Sigmoid colon (tissue), 6 donors: ENCODE measurements at regions not wholly inside any gene's neighbourhood (a gene's known extent, or its start where the extent isn't known, plus 50 kb on each side); places are given as distances from the start of the nearest gene placed in this dataset.

ENCODE experiments used
- DNase-seq: peaks from one replicate; pipeline ENCODE4 v3.0.0-alpha.2; 2019
- H3K27ac ChIP-seq, 4 donors: fragments of 200-600 bp; sonication (generic); one replicate each; pipeline ENCODE4 v1.5.1; 2016 to 2019; ENCODE audit warnings: mild to moderate bottlenecking in 1 of 4
- H3K27me3 ChIP-seq, 3 donors: fragments of 200-600 bp; sonication (generic); one replicate each; pipeline ENCODE4 v1.5.1; 2019; ENCODE audit warnings: mild to moderate bottlenecking in 1 of 3
- H3K36me3 ChIP-seq, 4 donors: fragments of 200-600 bp; sonication (generic); one replicate each; pipeline ENCODE4 v1.5.1; 2016 to 2019
- H3K4me1 ChIP-seq, 4 donors: fragments of 200-600 bp; sonication (generic); one replicate each; pipeline ENCODE4 v1.5.1; 2017 to 2019
- H3K4me3 ChIP-seq, 4 donors: fragments of 200-600 bp; sonication (generic); one replicate each; pipeline ENCODE4 v1.5.1; 2017 to 2019; ENCODE audit warnings: mild to moderate bottlenecking in 2 of 4, moderate library complexity in 1 of 4
- H3K9me3 ChIP-seq, 4 donors: fragments of 200-600 bp in 3 of 4; sonication (generic) in 3 of 4; one replicate each; pipeline versions ENCODE4 v1.5.1 to v1.6.1; 2013 to 2019
- CTCF ChIP-seq, 4 experiments: fragments of 450-650 bp in 3 of 4; fragments of 200-600 bp in 1 of 4; IDR thresholded peaks; one replicate each; pipeline ENCODE4 v1.5.1; 2016 to 2019; ENCODE audit warnings: antibody characterized with exemption in 4 of 4, mild to moderate bottlenecking in 3 of 4, moderate library complexity in 2 of 4
- EP300 ChIP-seq, 4 donors: sonication (generic); formaldehyde crosslinking; IDR thresholded peaks; one replicate each; pipeline ENCODE4 v1.6.1; 2017; ENCODE audit warnings: antibody characterized with exemption in 4 of 4
- POLR2A ChIP-seq, 2 donors: fragments of 450-650 bp; IDR thresholded peaks; one replicate each; pipeline ENCODE4 v1.6.1; 2016; ENCODE audit warnings: antibody characterized with exemption in 2 of 2, mild to moderate bottlenecking in 2 of 2, moderate library complexity in 2 of 2
- POLR2AphosphoS5 ChIP-seq, 4 donors: sonication (generic); formaldehyde crosslinking; IDR thresholded peaks; one replicate each; pipeline ENCODE4 v1.6.1; 2017; ENCODE audit warnings: antibody characterized with exemption in 4 of 4
- WGBS, 2 donors: extraction: QIAGEN DNeasy Blood & Tissue Kit; methylation state at CpG; one replicate each; pipeline ENCODE4 v1.1.7; 2013; 5-methylcytosine and 5-hydroxymethylcytosine counted together
- intact Hi-C: fragments of 100-400 bp; cut with DNase I; formaldehyde crosslinking; loops from one replicate; pipeline ENCODE4 v1.15.1; 2023
- donor health status: healthy with polysubstance abuse.
- donor health status: healthy.

- Histone ChIP-seq H3K4me3 (no peak overlapping the region), H3K9me3 (no peaks in the 10 kb centered on the region), H3K27ac (no peak overlapping the region), H3K36me3 (no peaks in the 10 kb centered on the region), H3K4me1 (no peaks in the 10 kb centered on the region), H3K27me3 (no peaks in the 10 kb centered on the region)
- intact Hi-C loops, result no loop called here
- 66 to 72% methylated on average over 6 of the region's 6 CpGs for WGBS, 2 donors
- no peak for TF ChIP-seq POLR2A (IDR thresholded peaks at IDR 0.05)
- TF ChIP-seq EP300 (IDR thresholded peaks at IDR 0.05), result no peak
- TF ChIP-seq CTCF (IDR thresholded peaks at IDR 0.05), result no peak
- no peak for TF ChIP-seq POLR2AphosphoS5 (IDR thresholded peaks at IDR 0.05)
- DNase-seq, result no peak
Measured at GRCh38 chr14:28012629-28013415, 753.8 kb upstream of the FOXG1 start.

GRCh38 chr14:28020112-28020511 lies 746.5 kb upstream of the FOXG1 start:
- WGBS, 2 donors, result 78 to 82% methylated on average over 2 of the region's 2 CpGs
- Histone ChIP-seq H3K4me3 (no peak overlapping the region), H3K27ac (no peak overlapping the region), H3K27me3 (no peaks in the 10 kb centered on the region), H3K36me3 (no peaks in the 10 kb centered on the region), H3K9me3 (no peaks in the 10 kb centered on the region), H3K4me1 (no peaks in the 10 kb centered on the region)
- intact Hi-C loops, result no loop called here
- TF ChIP-seq POLR2AphosphoS5 (IDR thresholded peaks at IDR 0.05) (no peak), POLR2A (IDR thresholded peaks at IDR 0.05) (no peak), CTCF (IDR thresholded peaks at IDR 0.05) (no peak), EP300 (IDR thresholded peaks at IDR 0.05) (no peak)
- DNase-seq, result no peak

DNA sequence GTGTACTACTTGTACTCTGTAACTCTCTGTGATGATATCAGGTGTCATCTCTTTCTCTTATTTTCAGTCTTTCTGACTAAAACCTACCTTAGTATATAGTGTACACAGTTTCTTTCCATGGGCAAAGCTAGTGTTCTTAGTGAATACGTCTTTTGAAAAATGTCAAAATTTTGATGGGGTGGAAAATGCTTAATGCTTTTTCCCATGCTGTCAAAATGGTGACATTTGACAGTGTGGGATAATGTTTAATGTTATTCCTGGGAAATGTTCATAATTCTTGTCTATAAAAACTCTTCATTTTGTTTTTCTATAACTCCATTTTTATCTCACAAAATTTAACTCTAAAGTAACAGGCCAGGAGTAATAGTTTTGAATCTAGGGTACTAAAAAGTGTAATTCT lies 742.7 kb upstream of the FOXG1 start:
- Histone ChIP-seq H3K4me3 (no peak overlapping the region), H3K27ac (no peak overlapping the region), H3K9me3 (no peaks in the 10 kb centered on the region), H3K4me1 (no peaks in the 10 kb centered on the region), H3K27me3 (no peaks in the 10 kb centered on the region), H3K36me3 (no peaks in the 10 kb centered on the region)
- WGBS, 2 donors, result 86 to 93% methylated on average over 1 of the region's 1 CpG
- intact Hi-C loops, result no loop called here
- no peak for TF ChIP-seq CTCF (IDR thresholded peaks at IDR 0.05)
- no peak for TF ChIP-seq POLR2AphosphoS5 (IDR thresholded peaks at IDR 0.05)
- no peak for TF ChIP-seq POLR2A (IDR thresholded peaks at IDR 0.05)
- TF ChIP-seq EP300 (IDR thresholded peaks at IDR 0.05), result no peak
- DNase-seq, result no peak

DNA sequence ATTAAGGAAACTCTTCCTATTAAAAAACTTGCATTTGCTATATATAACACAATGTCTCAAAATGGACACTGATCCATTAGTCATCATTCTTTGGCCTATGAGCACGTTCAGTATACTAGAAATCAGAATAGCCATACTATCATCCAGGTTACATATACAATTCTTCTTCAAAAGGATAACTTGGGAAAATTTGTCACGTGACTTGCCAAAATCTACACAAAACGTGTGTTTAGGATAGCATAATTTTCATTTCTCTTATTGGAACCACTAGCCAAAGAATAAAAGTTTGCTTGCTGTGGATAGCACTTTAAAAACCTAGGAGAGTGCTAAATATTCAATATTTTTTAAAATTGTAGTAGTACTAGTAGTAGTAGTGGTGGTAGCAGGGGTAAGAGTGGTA lies 714.3 kb upstream of the FOXG1 start:
- Histone ChIP-seq H3K4me1 (no peaks in the 10 kb centered on the region), H3K9me3 (no peaks in the 10 kb centered on the region), H3K27ac (no peak overlapping the region), H3K27me3 (no peaks in the 10 kb centered on the region), H3K36me3 (no peaks in the 10 kb centered on the region), H3K4me3 (no peak overlapping the region)
- intact Hi-C loops, result no loop called here
- WGBS, 2 donors, result 83 to 85% methylated on average over 3 of the region's 3 CpGs
- DNase-seq, result no peak
- TF ChIP-seq CTCF (IDR thresholded peaks at IDR 0.05) (no peak), EP300 (IDR thresholded peaks at IDR 0.05) (no peak), POLR2A (IDR thresholded peaks at IDR 0.05) (no peak), POLR2AphosphoS5 (IDR thresholded peaks at IDR 0.05) (no peak)

- no peaks in the 10 kb centered on the region for H3K9me3 ChIP-seq
- WGBS, 2 donors, result 93 to 94% methylated on average over 3 of the region's 3 CpGs
- TF ChIP-seq POLR2AphosphoS5 (IDR thresholded peaks at IDR 0.05) (no peak), POLR2A (IDR thresholded peaks at IDR 0.05) (no peak), CTCF (IDR thresholded peaks at IDR 0.05) (no peak)
- DNase-seq, result no peak
- no peak overlapping the region for H3K27ac ChIP-seq
- intact Hi-C loops, result no loop called here
- peaks cover 0 to 5% (median 0%) of the 10 kb centered on the region in 4 donors for H3K4me1 ChIP-seq
- no peaks in the 10 kb centered on the region for H3K36me3 ChIP-seq
- no peaks in the 10 kb centered on the region for H3K27me3 ChIP-seq
- H3K4me3 ChIP-seq, result no peak overlapping the region
Measured at GRCh38 chr14:28055008-28055407, 711.6 kb upstream of the FOXG1 start.
